ACC112 (cell line): ENCODE measurements at regions not wholly inside any gene's neighbourhood (a gene's known extent, or its start where the extent isn't known, plus 50 kb on each side); places are given as distances from the start of the nearest gene placed in this dataset.

Experiments used
- H2AFZ ChIP-seq: fragments of 200-600 bp; sonication (generic); one replicate; pipeline ENCODE4 v1.6.0; 2017; ENCODE audit warnings: antibody characterized with exemption, low read length; ENCODE audit not compliant: unreplicated experiment
- H3K27ac ChIP-seq: fragments of 200-600 bp; sonication (generic); 2 replicates; pipeline ENCODE4 v1.5.1; 2014; ENCODE audit warnings: low read depth, mild to moderate bottlenecking, antibody characterized with exemption, low read length, moderate library complexity
- H3K27me3 ChIP-seq: fragments of 200-600 bp; sonication (generic); 2 replicates; pipeline ENCODE4 v1.6.1; 2014; ENCODE audit warnings: mild to moderate bottlenecking, antibody characterized with exemption, low read length, moderate library complexity, mixed read lengths; ENCODE audit not compliant: insufficient read depth
- H3K36me3 ChIP-seq: fragments of 200-600 bp; sonication (generic); 2 replicates; pipeline ENCODE4 v1.6.1; 2016; ENCODE audit warnings: mild to moderate bottlenecking, antibody characterized with exemption, low read length, moderate library complexity, mixed read lengths; ENCODE audit not compliant: insufficient read depth
- H3K4me1 ChIP-seq: fragments of 200-600 bp; sonication (generic); one replicate; pipeline ENCODE4 v1.6.1; 2016; ENCODE audit warnings: low read length, mixed read lengths; ENCODE audit not compliant: insufficient read depth, unreplicated experiment, control insufficient read depth
- H3K4me3 ChIP-seq: fragments of 200-600 bp; sonication (generic); 2 replicates; pipeline ENCODE4 v1.5.1; 2014; ENCODE audit warnings: mild to moderate bottlenecking, low read depth, low read length
- H3K79me2 ChIP-seq: fragments of 200-600 bp; sonication (generic); one replicate; pipeline ENCODE4 v1.6.0; 2016; ENCODE audit warnings: low read length; ENCODE audit not compliant: control insufficient read depth, unreplicated experiment, insufficient read depth

DNA sequence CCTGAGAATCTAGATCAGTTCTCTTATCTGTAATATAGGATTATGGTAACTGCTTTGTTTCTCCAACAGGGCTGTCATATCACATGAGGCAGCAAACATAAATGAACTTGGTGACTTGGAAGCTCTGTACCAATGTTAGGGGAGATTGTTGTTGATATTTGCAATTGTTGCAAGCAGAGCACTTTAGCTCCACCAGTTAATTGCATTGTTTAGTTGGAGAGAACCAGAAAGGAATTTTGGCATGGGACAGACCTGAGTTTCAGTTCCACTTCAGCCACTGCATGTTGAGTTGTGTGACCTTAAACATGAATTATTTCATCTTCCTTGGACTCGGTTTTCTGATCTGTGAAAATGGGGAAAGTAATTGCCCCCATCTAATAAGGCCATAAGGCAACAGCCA lies 142.3 kb upstream of the JUN start:
- Histone ChIP-seq H2AFZ (no peak overlapping the region), H3K79me2 (no peaks in the 10 kb centered on the region), H3K4me1 (peaks cover 13% of the 10 kb centered on the region), H3K27me3 (no peaks in the 10 kb centered on the region), H3K36me3 (no peaks in the 10 kb centered on the region), H3K4me3 (no peak overlapping the region), H3K27ac (no peak overlapping the region)

DNA sequence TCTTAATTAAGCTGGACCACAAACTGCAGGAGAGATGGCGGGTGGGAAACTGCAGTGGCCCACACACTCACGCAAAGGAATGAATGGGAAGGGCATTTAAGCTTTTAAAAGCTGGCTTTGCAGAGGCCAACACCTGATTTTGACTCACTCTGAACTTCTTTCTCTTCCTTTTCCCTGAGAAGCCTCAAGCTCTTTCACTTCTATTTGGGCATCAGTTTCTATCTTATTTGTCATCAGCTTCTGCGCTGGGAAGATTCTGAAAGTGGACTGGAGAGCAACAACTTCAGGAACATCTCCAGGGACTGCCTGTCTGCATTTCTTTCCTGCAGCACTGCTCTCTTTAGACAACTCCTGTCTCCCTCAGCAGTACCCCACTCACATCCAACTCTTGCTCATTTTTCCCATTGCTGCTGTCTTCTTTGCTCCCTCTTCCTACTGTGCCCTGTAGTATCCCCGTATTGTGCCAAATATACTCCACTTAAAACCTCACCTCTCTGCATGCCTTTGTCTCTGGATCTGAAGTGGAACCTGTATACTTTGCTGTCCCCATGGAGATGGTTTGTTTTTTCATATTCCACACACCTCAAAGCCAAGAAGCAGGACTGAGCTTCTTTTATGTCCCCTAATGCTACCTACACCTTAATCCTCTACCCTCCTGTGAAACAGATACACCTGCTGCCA lies 143.3 kb upstream of the JUN start:
- Histone ChIP-seq H3K79me2 (no peaks in the 10 kb centered on the region), H3K4me1 (peaks cover 18% of the 10 kb centered on the region), H3K36me3 (no peaks in the 10 kb centered on the region), H2AFZ (no peak overlapping the region), H3K27me3 (no peaks in the 10 kb centered on the region), H3K4me3 (no peak overlapping the region), H3K27ac (no peak overlapping the region)

DNA sequence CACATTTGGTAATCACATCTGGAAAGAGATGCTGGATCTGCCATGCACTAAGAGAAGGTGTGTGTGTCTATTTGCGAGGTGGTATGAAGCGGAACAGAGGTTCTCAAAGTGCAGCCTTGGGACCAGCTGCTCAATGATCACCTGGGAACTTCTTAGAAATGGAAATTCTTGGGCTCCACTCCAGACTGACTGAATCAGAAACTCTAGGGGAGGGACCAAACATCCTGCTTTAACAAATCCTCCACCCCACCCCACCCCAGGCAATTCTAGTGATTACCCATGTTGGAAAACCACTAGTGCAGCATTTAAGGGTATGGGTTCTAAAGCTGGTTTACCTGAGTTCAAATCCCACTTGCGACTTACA lies 143.9 kb upstream of the JUN start:
- Histone ChIP-seq H3K27me3 (no peaks in the 10 kb centered on the region), H3K4me3 (no peak overlapping the region), H2AFZ (no peak overlapping the region), H3K36me3 (no peaks in the 10 kb centered on the region), H3K4me1 (peaks cover 23% of the 10 kb centered on the region), H3K79me2 (no peaks in the 10 kb centered on the region), H3K27ac (no peak overlapping the region)

DNA sequence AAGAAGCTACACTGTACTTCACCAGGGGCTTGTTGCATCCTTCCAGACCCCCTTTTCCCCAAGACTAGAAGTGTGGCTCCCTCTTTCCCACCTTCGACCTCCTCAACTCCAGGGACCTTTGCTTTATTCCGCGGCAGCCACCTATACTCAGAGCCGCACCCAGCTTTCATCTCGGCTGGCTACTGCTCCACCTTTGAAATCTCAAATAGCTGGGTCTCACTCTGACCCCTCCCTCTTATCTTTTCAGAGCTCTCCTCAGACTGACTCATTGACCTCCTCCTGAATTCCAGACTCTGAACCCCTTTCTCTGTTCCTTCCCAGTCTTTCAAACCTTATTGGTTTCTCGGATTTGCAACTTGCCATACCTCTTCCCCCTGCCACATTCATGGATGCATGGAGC lies 144.7 kb upstream of the JUN start:
- Histone ChIP-seq H3K4me1 (peaks cover 31% of the 10 kb centered on the region), H3K4me3 (no peak overlapping the region), H3K79me2 (no peaks in the 10 kb centered on the region), H3K27ac (no peak overlapping the region), H2AFZ (no peak overlapping the region), H3K27me3 (no peaks in the 10 kb centered on the region), H3K36me3 (no peaks in the 10 kb centered on the region)

DNA sequence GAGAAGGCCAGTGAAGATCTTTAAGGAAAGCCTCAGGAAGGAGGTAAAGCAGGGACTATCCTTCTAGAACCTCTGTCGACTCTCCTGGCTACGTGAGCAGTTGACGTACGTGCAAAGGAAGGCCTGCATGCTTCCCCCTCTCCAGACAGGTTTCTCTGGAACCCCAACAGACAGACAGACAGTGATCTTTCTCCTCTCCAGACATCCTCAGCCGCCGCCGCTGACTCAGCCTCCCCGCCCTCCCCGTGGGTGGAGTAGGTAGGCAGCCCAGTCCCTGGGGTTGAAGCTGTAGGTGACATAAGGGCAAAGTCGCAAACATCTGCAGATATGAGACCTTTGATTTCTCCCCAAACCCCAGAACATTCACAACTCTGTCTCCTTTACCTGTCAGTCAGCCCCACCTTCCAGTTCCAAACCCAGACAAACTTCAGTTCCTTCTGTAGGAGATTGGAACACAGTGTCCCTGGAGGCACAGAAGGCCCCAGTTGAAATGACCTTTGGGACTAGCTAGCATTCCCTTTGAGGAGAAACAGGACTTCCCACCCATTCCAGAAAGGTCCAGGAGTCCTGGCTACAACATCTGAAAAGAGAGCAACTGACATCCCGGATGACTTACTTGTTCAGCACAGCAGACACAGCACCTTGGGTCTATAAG lies 146.0 kb upstream of the JUN start:
- H3K79me2 ChIP-seq = no peaks in the 10 kb centered on the region
- H2AFZ ChIP-seq = no peak overlapping the region
- H3K4me3 ChIP-seq = no peak overlapping the region
- H3K36me3 ChIP-seq = no peaks in the 10 kb centered on the region
- peaks cover 35% of the 10 kb centered on the region for H3K4me1 ChIP-seq
- H3K27me3 ChIP-seq = no peaks in the 10 kb centered on the region
- no peak overlapping the region for H3K27ac ChIP-seq

DNA sequence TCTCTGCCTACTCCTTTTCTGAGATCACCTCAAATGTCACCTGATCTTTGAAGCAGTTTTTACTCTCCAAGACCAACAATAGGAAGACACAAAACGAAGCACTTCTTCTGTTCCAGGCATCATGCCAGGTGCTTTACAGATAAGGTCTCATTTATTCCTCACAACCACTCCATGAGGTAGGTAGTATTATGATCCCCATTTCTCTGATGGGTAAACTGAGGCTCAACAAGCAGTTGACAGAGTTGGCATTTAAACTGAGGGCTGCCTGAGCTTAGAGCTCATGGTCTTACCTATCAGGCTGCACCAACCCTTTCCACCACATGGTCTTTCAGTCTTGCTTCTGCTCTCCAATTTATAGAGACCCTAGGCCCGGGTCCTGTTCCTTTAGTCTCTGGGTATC lies 147.2 kb upstream of the JUN start:
- Histone ChIP-seq H3K79me2 (no peaks in the 10 kb centered on the region), H3K27me3 (no peaks in the 10 kb centered on the region), H2AFZ (no peak overlapping the region), H3K36me3 (no peaks in the 10 kb centered on the region), H3K27ac (no peak overlapping the region), H3K4me3 (no peak overlapping the region), H3K4me1 (peaks cover 35% of the 10 kb centered on the region)

DNA sequence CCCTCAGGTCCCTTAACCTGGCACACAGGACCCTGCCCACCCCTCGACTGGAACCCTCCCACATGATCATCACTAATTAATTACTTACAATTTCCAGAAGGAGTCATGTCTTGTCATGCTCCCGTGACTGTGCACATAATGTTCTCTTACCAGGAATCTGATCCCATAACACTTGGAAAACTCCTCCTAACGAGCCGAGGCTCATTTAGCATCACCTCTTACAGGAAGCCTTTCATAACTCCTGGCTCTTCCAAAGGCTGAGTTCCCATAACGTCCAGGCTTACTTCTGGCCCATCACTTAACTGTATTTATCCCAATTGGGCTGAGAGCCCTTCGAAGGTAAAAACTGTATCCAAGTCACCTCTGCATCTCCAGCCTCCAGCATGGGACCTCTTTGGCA lies 147.9 kb upstream of the JUN start:
- Histone ChIP-seq H2AFZ (no peak overlapping the region), H3K79me2 (no peaks in the 10 kb centered on the region), H3K4me1 (peaks cover 35% of the 10 kb centered on the region), H3K27ac (peak overlapping the region; percentile 85), H3K4me3 (no peak overlapping the region), H3K36me3 (no peaks in the 10 kb centered on the region), H3K27me3 (no peaks in the 10 kb centered on the region)

DNA sequence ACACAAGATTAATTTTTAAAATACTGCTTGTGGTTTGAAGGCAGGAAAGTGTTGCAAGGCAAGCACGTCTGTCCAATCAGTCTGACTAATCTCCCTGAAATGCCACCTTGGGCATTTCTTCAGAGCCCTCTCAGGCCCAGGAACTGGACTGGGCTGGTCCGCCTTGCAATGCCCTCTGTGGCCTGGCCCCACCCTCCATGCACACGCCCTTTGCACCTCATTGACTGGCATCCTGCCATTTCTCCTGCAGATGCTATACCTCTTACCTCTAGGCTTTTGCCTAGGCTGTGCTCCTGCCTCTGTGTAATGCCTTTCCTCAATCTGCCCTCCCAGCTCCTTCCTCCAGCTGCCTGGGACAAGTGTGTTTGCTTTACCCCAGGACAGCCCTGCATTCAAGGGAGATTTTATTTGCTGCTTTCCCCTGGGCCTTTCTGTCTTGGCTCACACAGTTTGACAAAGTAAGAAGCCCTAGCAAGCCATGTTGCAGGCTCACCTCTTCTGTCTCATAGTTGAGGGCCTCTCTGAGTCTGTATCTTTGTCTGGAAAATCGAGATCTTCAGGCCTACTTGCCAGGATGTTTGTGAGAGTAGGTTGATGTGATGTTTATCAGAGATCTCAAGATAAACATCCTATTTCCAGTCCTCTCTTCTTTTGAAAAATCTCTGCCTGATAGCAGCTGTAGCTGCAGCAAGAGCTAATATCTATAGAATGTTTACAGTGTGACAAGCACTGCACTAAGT lies 149.2 kb upstream of the JUN start:
- H3K79me2 ChIP-seq = no peaks in the 10 kb centered on the region
- peak overlapping the region; percentile 85 for H3K27ac ChIP-seq
- H3K4me1 ChIP-seq = peaks cover 30% of the 10 kb centered on the region
- H3K4me3 ChIP-seq = no peak overlapping the region
- no peaks in the 10 kb centered on the region for H3K27me3 ChIP-seq
- peak overlapping the region; percentile 44 for H2AFZ ChIP-seq
- H3K36me3 ChIP-seq = no peaks in the 10 kb centered on the region

DNA sequence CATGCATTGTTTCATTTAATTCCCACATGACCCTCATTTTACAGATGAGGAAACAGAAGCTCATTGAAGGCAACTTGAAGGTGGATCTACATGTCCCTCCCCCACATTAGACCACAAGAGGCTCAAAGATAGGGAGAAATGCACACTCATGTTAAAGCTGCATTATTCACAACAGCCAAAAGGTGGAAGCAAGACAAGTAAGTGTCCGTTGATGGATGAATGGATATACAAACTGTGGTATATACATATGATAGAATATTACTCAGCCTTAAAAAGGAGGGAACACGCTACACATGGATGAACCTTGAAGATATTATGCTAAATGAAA lies 149.7 kb upstream of the JUN start:
- peak overlapping the region; percentile 85 for H3K27ac ChIP-seq
- H3K36me3 ChIP-seq = no peaks in the 10 kb centered on the region
- no peaks in the 10 kb centered on the region for H3K27me3 ChIP-seq
- H3K4me3 ChIP-seq = no peak overlapping the region
- H3K79me2 ChIP-seq = no peaks in the 10 kb centered on the region
- peaks cover 30% of the 10 kb centered on the region for H3K4me1 ChIP-seq
- no peak overlapping the region for H2AFZ ChIP-seq

DNA sequence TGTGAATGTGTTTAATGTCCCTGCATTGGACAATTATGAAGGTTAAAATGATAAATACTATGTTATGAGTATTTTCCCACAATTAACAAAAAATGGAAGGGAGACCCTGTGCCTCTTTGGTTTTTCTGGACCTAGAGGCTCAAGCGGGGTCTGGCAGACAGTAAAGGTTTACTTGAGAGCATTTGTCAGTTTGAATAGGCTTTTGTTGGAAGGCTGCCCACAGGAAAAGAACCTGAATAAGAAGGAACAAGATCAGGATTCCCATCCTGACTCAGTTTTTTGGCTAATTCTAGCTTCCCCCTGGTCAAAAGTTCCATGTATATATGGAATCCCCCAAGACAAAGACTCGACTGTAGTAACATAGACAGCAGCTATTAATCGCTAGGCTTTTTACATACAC lies 150.9 kb upstream of the JUN start:
- no peaks in the 10 kb centered on the region for H3K79me2 ChIP-seq
- H3K4me3 ChIP-seq = no peak overlapping the region
- peaks cover 27% of the 10 kb centered on the region for H3K4me1 ChIP-seq
- H3K27me3 ChIP-seq = no peaks in the 10 kb centered on the region
- no peak overlapping the region for H2AFZ ChIP-seq
- no peak overlapping the region for H3K27ac ChIP-seq
- H3K36me3 ChIP-seq = no peaks in the 10 kb centered on the region

DNA sequence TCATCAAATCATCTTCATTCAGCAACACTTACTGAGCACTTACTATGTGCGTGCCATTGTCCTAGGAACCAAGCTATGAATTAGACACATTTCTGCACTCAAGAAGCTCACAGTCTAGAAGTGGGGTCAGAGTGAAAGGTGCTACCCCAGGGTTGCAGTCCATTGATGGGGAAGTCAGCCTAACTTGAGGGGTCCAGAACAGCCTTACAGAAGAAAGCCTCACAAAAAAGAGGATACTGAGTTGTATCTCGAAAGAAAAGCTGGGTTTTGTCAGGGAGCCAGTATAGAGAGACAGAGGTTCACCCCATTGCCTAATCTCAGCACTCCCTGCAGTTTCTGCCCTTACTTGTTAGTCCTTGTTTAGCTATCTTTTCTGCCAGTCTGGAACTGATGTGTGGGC lies 153.1 kb upstream of the JUN start:
- H3K79me2 ChIP-seq = no peaks in the 10 kb centered on the region
- H2AFZ ChIP-seq = no peak overlapping the region
- H3K27ac ChIP-seq = no peak overlapping the region
- H3K36me3 ChIP-seq = no peaks in the 10 kb centered on the region
- no peak overlapping the region for H3K4me3 ChIP-seq
- H3K4me1 ChIP-seq = peaks cover 19% of the 10 kb centered on the region
- no peaks in the 10 kb centered on the region for H3K27me3 ChIP-seq
